ENCODE measurements at regions not wholly inside any gene's neighbourhood (a gene's known extent, or its start where the extent isn't known, plus 50 kb on each side); places are given as distances from the start of the nearest gene placed in this dataset.

GRCh38 chr15:100734586-100734985 is 132.2 kb downstream of the ASB7 start:
- Histone ChIP-seq H3K27ac (no peak overlapping the region), H3K27me3 (peaks cover 0 to 3% (median 0%) of the 10 kb centered on the region in 7 donors), H3K4me3 (no peak overlapping the region), H3K36me3 (no peaks in the 10 kb centered on the region), H3K4me1 (peaks cover 0 to 14% (median 11%) of the 10 kb centered on the region in 9 donors), H3K9me3 (no peaks in the 10 kb centered on the region)
- DNase-seq (no peak), ATAC-seq (no peak)
- 97 to 98% methylated on average over 5 of the region's 5 CpGs for WGBS, 2 donors
- TF ChIP-seq, protein P1, sequence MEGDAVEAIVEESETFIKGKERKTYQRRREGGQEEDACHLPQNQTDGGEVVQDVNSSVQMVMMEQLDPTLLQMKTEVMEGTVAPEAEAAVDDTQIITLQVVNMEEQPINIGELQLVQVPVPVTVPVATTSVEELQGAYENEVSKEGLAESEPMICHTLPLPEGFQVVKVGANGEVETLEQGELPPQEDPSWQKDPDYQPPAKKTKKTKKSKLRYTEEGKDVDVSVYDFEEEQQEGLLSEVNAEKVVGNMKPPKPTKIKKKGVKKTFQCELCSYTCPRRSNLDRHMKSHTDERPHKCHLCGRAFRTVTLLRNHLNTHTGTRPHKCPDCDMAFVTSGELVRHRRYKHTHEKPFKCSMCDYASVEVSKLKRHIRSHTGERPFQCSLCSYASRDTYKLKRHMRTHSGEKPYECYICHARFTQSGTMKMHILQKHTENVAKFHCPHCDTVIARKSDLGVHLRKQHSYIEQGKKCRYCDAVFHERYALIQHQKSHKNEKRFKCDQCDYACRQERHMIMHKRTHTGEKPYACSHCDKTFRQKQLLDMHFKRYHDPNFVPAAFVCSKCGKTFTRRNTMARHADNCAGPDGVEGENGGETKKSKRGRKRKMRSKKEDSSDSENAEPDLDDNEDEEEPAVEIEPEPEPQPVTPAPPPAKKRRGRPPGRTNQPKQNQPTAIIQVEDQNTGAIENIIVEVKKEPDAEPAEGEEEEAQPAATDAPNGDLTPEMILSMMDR (IDR thresholded peaks at IDR 0.05): no peak
- intact Hi-C loops (cut with DNase I): no loop called here

DNA sequence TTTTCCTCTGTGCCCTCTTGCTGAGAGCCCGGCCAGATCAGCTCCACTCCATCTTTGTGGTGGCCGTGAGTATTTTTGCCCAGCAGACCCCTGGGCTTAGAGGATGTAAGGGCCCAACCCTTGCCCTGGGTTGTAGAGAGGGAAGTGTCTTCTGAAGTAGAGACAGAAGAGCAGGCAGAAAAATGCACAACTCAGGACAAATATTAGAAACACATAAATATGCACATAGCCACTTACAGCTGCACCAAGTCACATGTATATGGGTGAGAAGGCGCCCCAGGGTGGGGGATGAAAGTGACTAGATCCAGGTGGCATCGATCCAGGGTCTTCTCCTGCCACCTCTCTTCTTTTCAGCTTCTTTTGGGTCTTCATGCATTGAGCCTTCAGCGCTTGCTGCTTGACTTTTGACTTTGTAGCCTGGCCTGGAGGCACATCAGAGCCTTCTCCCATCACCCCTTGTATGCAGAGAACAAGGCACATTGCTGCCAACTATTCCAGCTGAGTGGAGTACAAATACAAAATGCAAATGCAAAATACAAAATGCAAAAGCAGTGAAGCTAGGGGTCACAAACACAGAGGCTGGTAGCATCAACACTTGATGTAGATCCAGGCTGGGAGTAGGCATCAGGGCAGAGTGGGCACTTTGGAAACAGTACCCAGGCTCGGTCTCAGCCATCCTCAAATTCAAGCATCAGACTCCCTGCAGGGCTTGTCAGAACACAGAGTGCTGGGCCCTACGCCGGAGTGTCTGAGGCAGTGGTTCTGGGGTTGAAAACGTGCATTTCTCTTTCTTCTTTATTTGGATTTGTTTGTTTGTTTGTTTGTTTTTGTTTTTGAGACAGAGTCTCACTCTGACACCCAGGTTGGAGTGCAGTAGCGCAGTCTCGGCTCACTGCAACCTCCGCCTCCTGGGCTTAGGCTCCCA is 133.0 kb downstream of the ASB7 start:
- H3K36me3 ChIP-seq: no peaks in the 10 kb centered on the region
- 93% methylated on average over 12 of the region's 12 CpGs for WGBS, 2 donors
- no peaks in the 10 kb centered on the region for H3K9me3 ChIP-seq
- no peak overlapping the region for H3K27ac ChIP-seq
- H3K27me3 ChIP-seq: peaks cover 0 to 3% (median 0%) of the 10 kb centered on the region in 7 donors
- TF ChIP-seq, protein P1 (IDR thresholded peaks at IDR 0.05): no peak
- H3K4me3 ChIP-seq: no peak overlapping the region
- ATAC-seq (no peak), DNase-seq (no peak)
- intact Hi-C loops (cut with DNase I): no loop called here
- peaks cover 0 to 14% (median 11%) of the 10 kb centered on the region in 9 donors for H3K4me1 ChIP-seq

- Histone ChIP-seq H3K4me3 (no peak overlapping the region), H3K27ac (no peak overlapping the region), H3K4me1 (peaks cover 0 to 14% (median 11%) of the 10 kb centered on the region in 9 donors), H3K9me3 (no peaks in the 10 kb centered on the region), H3K27me3 (no peaks in the 10 kb centered on the region), H3K36me3 (no peaks in the 10 kb centered on the region)
- TF ChIP-seq, protein P1 (IDR thresholded peaks at IDR 0.05): no peak
- ATAC-seq: no peak
- DNase-seq: no peak
- whole genome bisulfite sequencing, 2 donors: 96 to 97% methylated on average over 12 of the region's 12 CpGs
- intact Hi-C loops (cut with DNase I): no loop called here
Observed at GRCh38 chr15:100737214-100737613, 134.8 kb downstream of the ASB7 start.

DNA sequence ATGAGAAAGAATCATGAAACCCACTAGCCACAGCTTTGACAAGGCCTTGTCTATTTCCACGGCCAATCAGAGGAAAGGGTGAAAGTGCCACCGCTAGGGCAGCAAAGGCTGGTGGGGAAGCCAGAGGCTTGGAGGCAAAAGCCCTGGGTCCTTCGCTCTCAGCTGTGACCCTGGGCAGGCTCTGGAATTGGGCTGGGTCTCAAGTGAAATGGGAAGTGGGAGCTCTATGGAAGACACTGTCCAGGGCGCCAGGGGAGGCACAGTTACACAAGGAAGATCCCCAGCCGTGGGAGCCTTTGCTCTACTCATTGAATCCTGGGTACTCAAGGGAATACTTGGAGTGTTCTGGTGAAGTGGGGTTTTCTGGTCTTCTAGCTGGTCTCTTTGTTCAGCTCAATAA is 136.2 kb downstream of the ASB7 start:
- intact Hi-C loops (cut with DNase I): no loop called here
- H3K4me3 ChIP-seq: no peak overlapping the region
- DNase-seq (no peak), ATAC-seq (no peak)
- no peaks in the 10 kb centered on the region for H3K9me3 ChIP-seq
- TF ChIP-seq, protein P1 (IDR thresholded peaks at IDR 0.05): no peak
- peaks cover 0 to under 1% (median 0%) of the 10 kb centered on the region in 9 donors for H3K4me1 ChIP-seq
- 72 to 90% methylated on average over 5 of the region's 5 CpGs for WGBS, 2 donors
- no peaks in the 10 kb centered on the region for H3K27me3 ChIP-seq
- H3K36me3 ChIP-seq: no peaks in the 10 kb centered on the region
- H3K27ac ChIP-seq: no peak overlapping the region

Measured in heart right ventricle (tissue), 16 donors.